Keratinocyte (primary cell): ENCODE measurements at regions not wholly inside any gene's neighbourhood (a gene's known extent, or its start where the extent isn't known, plus 50 kb on each side); places are given as distances from the start of the nearest gene placed in this dataset.

Experiments used
- DNase-seq: peaks from one replicate; pipeline ENCODE4 v3.0.0-alpha.2; 2011; ENCODE audit warnings: low read depth, missing footprints, low spot score
- FAIRE-seq: peaks from 2 replicates; lab custom pipeline; 2011; peaks lifted over from hg19 to GRCh38; lab: Jason Lieb, UNC
- H2AFZ ChIP-seq: 2 replicates; pipeline ENCODE4 v1.6.0; 2012; ENCODE audit warnings: low read length, control low read depth, inconsistent platforms; ENCODE audit not compliant: control insufficient read depth
- H3K27ac ChIP-seq: 2 replicates; pipeline ENCODE4 v1.5.1; 2011; ENCODE audit warnings: low read length; ENCODE audit not compliant: control insufficient read depth, insufficient read depth
- H3K27me3 ChIP-seq: 3 replicates; pipeline ENCODE4 v1.6.0; 2011; ENCODE audit warnings: low read length; ENCODE audit not compliant: control insufficient read depth, insufficient read depth; ENCODE audit errors: extremely low read depth
- H3K36me3 ChIP-seq, 2 experiments: 2 replicates in 1 of 2; 3 replicates in 1 of 2; pipeline ENCODE4 v1.5.1; 2011; ENCODE audit warnings: low read length in 2 of 2, mild to moderate bottlenecking in 1 of 2; ENCODE audit not compliant: control insufficient read depth in 2 of 2, insufficient read depth in 2 of 2; ENCODE audit errors: extremely low read depth in 1 of 2
- H3K4me1 ChIP-seq: 3 replicates; pipeline ENCODE4 v1.5.1; 2011; ENCODE audit warnings: low read length; ENCODE audit not compliant: control insufficient read depth, insufficient read depth; ENCODE audit errors: extremely low read depth
- H3K4me2 ChIP-seq: 3 replicates; pipeline ENCODE4 v1.6.0; 2011; ENCODE audit warnings: low read depth, low read length; ENCODE audit not compliant: control insufficient read depth, insufficient read depth; ENCODE audit errors: extremely low read depth
- H3K4me3 ChIP-seq, 3 experiments: fragments of 200-600 bp in 1 of 3; sonication (generic) in 1 of 3; 2 replicates in 2 of 3; 3 replicates in 1 of 3; pipeline ENCODE4 v1.5.1; 2011 to 2016; ENCODE audit warnings: low read length in 3 of 3, mild to moderate bottlenecking in 3 of 3, control low read depth in 2 of 3, inconsistent platforms in 1 of 3, low read depth in 1 of 3, mixed read lengths in 1 of 3, mixed run types in 1 of 3, moderate library complexity in 1 of 3; ENCODE audit not compliant: control insufficient read depth in 2 of 3, insufficient read depth in 2 of 3; ENCODE audit errors: extremely low read depth in 1 of 3
- H3K79me2 ChIP-seq: 2 replicates; pipeline ENCODE4 v1.6.0; 2012; ENCODE audit warnings: low read length; ENCODE audit not compliant: control insufficient read depth, insufficient read depth
- H3K9ac ChIP-seq: 3 replicates; pipeline ENCODE4 v1.6.0; 2011; ENCODE audit warnings: low read length; ENCODE audit not compliant: control insufficient read depth, insufficient read depth; ENCODE audit errors: extremely low read depth
- H3K9me1 ChIP-seq: 3 replicates; pipeline ENCODE4 v1.6.0; 2011; ENCODE audit warnings: low read length; ENCODE audit not compliant: control insufficient read depth, insufficient read depth; ENCODE audit errors: extremely low read depth
- H3K9me3 ChIP-seq: 2 replicates; pipeline ENCODE4 v1.5.1; 2012; ENCODE audit warnings: low read depth, low read length; ENCODE audit not compliant: control insufficient read depth
- H4K20me1 ChIP-seq: 3 replicates; pipeline ENCODE4 v1.6.0; 2011; ENCODE audit warnings: low read length; ENCODE audit not compliant: control insufficient read depth, insufficient read depth; ENCODE audit errors: extremely low read depth
- EZH2 ChIP-seq: IDR thresholded peaks from one replicate; pipeline ENCODE4 v1.6.1; 2012; ENCODE audit warnings: inconsistent platforms, mild to moderate bottlenecking, low read length, moderate library complexity
- dilution Hi-C: fragments of 300-500 bp; cut with MboI; formaldehyde crosslinking; loops from one replicate; pipeline ENCODE4 v1.7.0; 2020; ENCODE audit warnings: low sequenced_read_pairs; ENCODE audit not compliant: extremely low pct_ligation_motif_present
- TF ChIP-seq, protein P1 (sequence below), 3 experiments: IDR thresholded peaks in 1 of 3; conservative IDR thresholded peaks in 1 of 3; optimal IDR thresholded peaks in 1 of 3; 2 replicates in 2 of 3; 3 replicates in 1 of 3; pipeline versions ENCODE3 to v1.5.1; 2011; ENCODE audit warnings: low read length in 3 of 3, mild to moderate bottlenecking in 3 of 3, moderate library complexity in 2 of 3, control low read depth in 1 of 3, inconsistent platforms in 1 of 3; ENCODE audit not compliant: insufficient read depth in 2 of 3; ENCODE audit errors: extremely low read depth in 1 of 3

- dilution Hi-C loops = no loop called here
- FAIRE-seq = no peak
These were observed 373.0 kb upstream of the SLITRK1 start for GRCh38 chr13:84255226-84255797.

GRCh38 chr13:84249463-84249862 lies 367.2 kb upstream of the SLITRK1 start:
- Histone ChIP-seq H3K36me3 (no peaks in the 10 kb centered on the region), H3K27me3 (no peaks in the 10 kb centered on the region), H4K20me1 (no peaks in the 10 kb centered on the region), H3K4me3 (no peak overlapping the region), H3K27ac (no peak overlapping the region), H2AFZ (no peak overlapping the region), H3K9me1 (no peaks in the 10 kb centered on the region), H3K9ac (no peak overlapping the region), H3K9me3 (no peaks in the 10 kb centered on the region), H3K4me2 (no peak overlapping the region), H3K4me1 (no peaks in the 10 kb centered on the region), H3K79me2 (no peaks in the 10 kb centered on the region)
- no peak for DNase-seq
- TF ChIP-seq, protein P1, sequence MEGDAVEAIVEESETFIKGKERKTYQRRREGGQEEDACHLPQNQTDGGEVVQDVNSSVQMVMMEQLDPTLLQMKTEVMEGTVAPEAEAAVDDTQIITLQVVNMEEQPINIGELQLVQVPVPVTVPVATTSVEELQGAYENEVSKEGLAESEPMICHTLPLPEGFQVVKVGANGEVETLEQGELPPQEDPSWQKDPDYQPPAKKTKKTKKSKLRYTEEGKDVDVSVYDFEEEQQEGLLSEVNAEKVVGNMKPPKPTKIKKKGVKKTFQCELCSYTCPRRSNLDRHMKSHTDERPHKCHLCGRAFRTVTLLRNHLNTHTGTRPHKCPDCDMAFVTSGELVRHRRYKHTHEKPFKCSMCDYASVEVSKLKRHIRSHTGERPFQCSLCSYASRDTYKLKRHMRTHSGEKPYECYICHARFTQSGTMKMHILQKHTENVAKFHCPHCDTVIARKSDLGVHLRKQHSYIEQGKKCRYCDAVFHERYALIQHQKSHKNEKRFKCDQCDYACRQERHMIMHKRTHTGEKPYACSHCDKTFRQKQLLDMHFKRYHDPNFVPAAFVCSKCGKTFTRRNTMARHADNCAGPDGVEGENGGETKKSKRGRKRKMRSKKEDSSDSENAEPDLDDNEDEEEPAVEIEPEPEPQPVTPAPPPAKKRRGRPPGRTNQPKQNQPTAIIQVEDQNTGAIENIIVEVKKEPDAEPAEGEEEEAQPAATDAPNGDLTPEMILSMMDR (optimal IDR thresholded peaks at IDR 0.05 in 1 of 3, IDR thresholded peaks at IDR 0.05 in 1 of 3, conservative IDR thresholded peaks at IDR 0.05 in 1 of 3; ENCODE audit: extremely low read depth in 1 of 3, insufficient read depth in 2 of 3, low read length in 3 of 3) = no peak
- no peak for TF ChIP-seq EZH2
- dilution Hi-C loops = no loop called here
- FAIRE-seq = no peak

More at GRCh38 chr13:84255226-84255797, 373.0 kb upstream of the SLITRK1 start:
- H3K9me1 ChIP-seq = no peaks in the 10 kb centered on the region
- H3K9ac ChIP-seq = no peak overlapping the region
- H3K79me2 ChIP-seq = no peaks in the 10 kb centered on the region
- H4K20me1 ChIP-seq = no peaks in the 10 kb centered on the region
- no peaks in the 10 kb centered on the region for H3K36me3 ChIP-seq
- DNase-seq = no peak
- H3K4me1 ChIP-seq = no peaks in the 10 kb centered on the region
- no peak overlapping the region for H3K27ac ChIP-seq
- H3K4me2 ChIP-seq = no peak overlapping the region
- H2AFZ ChIP-seq = no peak overlapping the region
- no peaks in the 10 kb centered on the region for H3K9me3 ChIP-seq
- TF ChIP-seq, protein P1 (optimal IDR thresholded peaks at IDR 0.05 in 1 of 3, IDR thresholded peaks at IDR 0.05 in 1 of 3, conservative IDR thresholded peaks at IDR 0.05 in 1 of 3; ENCODE audit: extremely low read depth in 1 of 3, insufficient read depth in 2 of 3, low read length in 3 of 3) = no peak
- TF ChIP-seq EZH2 = no peak
- no peak overlapping the region for H3K4me3 ChIP-seq
- no peaks in the 10 kb centered on the region for H3K27me3 ChIP-seq
